GM18511 (cell line): ENCODE measurements at regions not wholly inside any gene's neighbourhood (a gene's known extent, or its start where the extent isn't known, plus 50 kb on each side); places are given as distances from the start of the nearest gene placed in this dataset.
"Not testable (repeated sequence)": the region's sequence is repeated elsewhere in the genome, so short reads cannot be mapped to it uniquely, and the experiment has no call there.

Experiments
- ATAC-seq: cut with Tn5 transposase; IDR thresholded peaks from one replicate; pipeline ENCODE4 v1.9.1; 2021; ENCODE audit warnings: mild to moderate bottlenecking, moderate library complexity; ENCODE audit not compliant: unreplicated experiment

DNA sequence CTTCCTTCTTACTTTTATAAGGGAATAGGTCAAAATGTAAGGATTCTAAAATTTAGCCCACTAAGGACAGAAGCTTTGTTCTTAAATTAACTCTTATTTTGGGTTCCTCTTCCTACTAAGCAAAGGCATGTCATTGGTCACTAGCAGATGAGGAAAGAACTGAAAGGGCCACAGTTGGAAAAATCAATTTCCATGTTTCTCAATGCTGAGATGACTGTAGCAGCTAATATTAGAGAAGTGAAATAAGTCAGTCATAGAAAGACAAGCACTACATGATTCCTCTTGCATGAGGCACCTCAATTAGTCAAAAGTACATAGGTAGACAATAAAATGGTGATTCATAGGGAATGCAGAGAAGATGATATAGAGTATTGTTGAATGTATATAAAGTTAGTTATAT, 353.7 kb downstream of the RSL24D1 start:
- ATAC-seq = no peak

DNA sequence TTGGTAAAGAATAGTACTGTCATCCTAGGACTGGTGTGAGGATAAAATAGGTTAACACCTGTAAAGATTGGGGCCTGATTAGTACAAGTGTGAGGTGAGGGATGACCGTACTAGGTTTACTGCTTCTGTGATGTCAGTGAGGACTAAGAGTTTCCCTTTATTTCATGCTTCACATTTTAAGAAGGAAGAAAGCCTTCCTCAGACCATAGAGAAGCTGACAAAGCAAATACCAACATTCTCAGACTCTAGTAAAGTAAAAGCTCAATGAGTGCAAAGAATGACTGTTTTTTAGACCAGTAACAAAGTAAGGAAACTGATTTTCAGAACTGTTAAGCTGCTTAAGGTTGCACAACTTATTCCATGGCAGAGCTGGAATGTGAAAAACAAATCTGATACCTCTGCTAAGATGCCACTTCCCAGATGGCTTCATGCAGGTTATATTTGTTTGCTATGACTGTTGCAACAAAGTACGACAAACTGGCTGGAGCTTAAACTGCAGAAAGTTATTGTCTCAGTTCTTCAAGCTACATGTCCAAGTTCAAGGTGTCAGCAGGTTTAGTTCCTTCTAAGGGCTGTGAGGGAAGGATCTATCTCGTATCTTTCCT, 354.9 kb downstream of the RSL24D1 start:
- no peak for ATAC-seq

DNA sequence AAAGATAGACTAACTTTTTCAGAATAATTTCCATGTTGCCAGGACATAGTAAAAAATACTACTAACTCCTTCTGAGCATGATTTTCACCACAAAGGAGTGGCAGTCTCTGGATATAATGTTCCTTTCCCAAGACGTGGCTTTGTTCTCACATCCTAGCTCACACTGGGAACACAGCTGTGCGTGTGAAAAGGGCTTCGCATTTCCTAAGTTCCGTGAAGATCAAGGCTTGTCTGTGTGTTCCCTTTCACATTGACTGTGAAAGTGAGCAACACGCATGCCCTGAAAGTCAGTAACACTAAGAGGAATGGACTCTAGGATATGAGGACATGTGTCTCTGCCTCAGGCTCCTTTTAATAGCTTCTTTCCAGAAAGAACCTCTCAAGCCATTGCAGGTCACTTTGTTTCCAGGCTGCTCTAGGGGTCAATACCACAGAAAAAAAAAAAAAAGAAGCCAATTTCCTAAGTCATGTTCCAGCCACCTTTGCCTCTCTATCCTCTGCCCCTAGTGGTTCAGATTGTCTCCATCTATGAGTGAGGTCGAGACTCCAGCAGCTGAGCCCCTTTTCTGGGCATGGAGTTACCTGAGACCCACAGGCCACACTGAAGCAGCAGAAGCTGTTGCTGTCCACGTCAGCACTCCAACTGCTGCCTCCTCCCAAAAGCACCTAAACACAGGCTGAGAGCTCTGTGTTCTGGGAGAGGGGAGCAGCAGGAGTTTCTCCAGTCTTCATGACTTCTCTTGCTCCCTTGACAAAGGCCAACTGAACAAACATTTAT, 355.9 kb downstream of the RSL24D1 start:
- no peak for ATAC-seq

DNA sequence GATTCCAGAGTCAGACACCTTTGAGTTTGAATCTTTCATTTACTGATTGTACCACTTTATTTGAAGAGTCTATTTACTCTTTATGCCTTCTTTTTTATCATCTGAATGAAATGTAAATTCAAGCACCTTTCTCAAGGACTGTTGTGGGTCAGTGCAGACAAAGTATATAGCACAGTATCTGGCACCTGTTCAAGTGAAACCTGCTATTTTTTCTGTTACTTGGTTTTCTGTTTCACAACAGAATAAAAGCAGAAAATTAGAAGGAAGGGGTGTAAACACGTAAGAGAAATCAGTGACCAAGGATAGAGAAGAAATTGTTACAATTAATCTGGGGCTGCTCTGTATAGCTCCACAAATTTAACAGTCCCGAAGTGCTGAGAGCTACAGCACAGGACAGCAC, 357.4 kb downstream of the RSL24D1 start:
- ATAC-seq = no peak

DNA sequence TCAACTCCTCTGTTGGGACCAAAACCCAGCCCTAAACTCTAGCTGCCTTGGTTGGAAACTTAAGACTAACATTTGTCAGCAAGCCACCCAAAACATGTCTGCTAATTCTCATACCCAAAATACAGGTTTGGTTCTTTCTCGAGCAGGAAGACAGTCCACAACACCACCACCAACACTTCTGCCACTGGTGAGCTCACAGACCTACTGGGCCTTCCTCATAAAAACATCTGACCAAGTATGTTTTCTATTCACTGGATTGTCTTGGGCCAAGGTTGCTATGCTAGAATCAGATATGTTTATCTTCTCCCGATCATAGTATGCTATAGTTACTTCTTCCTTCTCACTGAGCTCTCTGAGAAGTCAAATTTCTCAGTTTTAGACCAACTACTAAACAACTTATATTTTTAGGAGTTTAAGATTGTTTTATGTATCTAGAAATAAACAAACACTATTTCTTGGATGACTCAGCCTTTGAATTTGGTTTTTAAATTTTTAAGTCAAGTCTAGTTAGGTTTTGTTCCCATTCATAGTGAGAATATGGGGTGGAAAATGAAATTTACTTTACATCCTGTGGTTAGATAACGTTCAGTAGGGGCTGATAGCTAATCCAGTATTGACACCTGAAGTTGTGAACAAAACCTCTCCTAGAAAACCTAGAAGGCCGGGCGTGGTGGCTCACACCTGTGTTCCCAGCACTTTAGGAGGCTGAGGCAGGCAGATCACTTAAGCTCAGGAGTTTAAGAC, 360.5 kb downstream of the RSL24D1 start:
- ATAC-seq = no peak

DNA sequence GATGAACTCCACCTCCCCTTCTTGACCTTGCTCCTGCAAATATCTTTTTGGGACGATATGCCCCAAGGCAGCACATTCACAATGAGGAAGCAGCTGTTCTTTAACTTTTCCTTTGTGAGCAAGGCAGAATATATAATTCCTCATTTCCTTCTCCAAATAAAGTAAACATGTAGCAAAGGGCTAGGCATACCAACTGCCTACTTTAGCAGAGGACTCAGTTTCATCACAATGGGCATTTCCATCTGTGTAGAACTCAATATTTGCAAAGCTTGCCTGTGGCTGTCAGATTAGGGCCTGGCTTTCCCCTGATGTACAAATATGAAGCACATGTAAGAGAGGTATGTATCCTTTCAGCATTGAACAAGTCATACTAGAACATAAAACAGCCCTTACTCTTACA, 366.9 kb downstream of the RSL24D1 start:
- no peak for ATAC-seq

DNA sequence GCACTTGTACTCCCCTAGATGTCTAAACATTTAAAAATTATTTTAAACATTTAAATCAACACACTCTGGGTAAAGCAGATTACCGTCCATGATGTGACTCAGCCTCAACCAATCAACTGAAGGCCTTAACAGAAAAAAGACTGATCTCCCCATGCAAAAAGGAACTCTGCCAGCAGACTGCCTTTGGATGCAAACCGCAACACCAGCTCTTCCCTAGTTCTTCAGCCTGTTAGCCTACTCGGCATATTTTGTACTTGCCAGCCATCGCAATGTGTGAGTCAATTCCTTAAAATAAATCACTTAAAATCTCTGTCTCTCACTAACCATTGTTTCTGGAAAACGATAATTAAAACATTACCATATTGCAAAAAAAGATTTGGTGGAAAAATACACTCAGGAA, 375.9 kb downstream of the RSL24D1 start:
- ATAC-seq = no peak

DNA sequence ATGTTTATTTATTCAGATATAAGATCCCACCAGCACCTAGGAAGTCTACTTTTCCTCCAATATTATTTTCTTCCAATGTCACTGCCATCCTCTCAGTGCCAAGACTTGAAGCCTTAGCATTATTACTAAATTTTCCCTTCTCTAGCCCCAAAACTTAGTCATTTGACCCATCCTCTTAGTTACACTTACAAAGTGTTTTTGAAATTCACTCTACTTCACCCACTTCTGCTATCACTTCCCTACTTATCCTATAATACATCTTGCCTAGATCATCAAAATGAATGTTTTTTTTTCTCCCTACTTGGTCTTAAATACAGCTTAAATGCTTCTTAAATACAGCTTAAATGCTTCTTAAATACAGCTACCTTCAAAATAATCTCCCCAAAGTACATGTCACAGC, 376.6 kb downstream of the RSL24D1 start:
- no peak for ATAC-seq

DNA sequence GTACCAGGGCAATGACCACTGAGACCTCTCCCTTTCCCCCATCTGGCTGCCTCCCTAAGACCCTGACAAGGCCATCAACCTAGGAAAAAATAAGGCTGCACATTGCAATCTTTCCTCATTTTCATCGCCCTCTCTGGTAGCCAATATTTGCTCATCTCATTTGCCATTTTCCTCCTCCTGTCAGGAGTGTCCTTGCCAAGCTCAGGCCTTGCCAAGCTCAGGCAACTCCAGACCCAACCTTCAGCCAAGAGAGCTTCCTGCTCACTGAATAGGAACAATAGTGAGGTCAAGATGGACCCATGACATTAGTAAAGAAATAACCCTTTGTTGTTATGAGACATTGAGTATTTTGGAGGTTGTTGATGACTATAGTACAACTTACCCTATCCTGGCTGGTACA, 380.3 kb downstream of the RSL24D1 start:
- ATAC-seq = no peak

DNA sequence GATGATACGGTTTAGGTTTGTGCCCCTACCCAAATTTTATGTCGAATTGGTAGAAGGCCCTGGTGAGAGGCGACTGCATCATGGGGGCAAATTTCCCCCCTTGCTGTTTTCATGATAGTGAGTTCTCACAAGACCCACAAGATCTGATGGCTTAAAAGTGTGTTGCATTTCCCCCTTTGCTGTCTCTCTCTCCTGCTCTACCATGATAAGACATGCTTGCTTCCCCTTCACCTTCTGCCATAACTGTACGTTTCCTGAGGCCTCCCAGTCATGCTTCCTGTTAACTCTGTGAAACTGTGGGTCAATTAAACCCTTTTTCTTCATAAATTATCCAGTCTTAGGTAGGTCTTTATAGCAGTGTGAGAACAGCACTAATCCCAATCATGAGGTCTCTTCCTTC, 381.2 kb downstream of the RSL24D1 start:
- no peak for ATAC-seq

DNA sequence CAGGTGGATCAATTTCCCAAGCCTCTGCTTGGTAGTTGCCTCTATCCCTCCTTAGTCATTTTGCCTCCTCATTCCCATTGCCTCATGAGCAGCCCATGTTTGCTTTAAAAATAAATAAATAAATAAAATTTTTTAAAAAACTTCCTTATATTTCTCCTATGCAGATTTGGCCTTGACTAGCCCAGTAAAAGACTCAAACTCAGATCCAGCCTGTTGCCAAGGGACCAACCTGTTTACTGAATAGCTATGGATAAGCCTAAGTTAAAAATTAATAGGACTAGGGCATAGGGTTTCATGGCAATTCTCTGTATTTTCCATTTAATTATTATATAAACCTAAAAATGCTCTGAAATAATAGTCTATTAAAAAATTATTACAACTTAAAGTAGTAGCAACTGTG, 384.4 kb downstream of the RSL24D1 start:
- no peak for ATAC-seq

DNA sequence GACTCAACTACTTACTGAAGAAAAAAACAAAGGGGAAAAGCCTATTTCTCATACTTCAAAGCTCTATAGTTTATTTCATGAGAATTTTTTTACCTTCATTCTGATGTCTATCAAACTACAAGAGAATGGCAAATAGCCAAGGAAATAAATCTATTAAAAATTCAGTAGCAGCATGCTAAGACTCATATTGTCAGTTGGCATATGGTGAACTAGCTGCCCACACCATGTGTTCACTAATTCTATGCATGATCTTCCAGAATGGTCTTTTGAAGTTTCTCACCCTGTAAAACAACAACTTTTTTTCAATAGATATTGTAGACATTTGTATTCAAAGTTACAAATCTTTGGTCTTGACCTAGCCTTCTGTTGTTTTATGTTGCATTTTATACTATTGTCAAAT, 386.2 kb downstream of the RSL24D1 start:
- ATAC-seq = no peak

DNA sequence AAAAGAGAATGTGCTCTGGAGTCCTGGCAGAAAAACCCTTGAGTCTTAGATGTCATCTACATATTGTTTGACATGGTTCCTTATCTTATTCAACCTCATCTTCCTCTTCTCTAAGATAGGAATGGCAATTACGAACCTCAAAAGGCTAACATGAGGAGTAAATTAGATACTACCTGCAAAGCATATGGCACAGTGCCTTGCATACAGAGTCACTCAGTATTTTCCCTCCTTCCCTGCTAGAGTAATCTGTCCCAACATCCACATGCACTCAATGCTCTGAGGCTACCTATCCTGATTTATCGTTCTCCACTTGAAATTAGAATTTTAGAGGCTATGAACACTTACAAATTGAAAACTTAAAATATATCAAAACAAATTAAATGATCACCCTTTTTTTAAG, 386.7 kb downstream of the RSL24D1 start:
- no peak for ATAC-seq

DNA sequence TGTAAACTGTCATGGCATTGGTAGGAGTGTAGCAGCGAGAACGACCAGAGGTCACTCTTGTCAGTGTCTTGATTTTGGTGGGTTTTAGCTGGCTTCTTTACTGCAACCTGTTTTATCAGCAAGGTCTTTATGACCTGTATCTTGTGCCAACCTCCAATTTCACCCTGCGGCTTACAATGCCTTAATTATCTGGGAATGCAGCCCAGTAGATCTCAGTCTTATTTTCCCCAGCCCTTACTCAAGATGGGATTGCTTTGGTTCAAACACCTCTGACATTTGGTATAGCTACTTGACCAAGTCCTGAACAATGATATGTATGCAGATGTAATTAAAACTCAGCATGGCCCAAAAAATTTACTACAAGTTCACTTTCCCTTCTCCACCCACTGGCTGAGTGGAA, 388.4 kb downstream of the RSL24D1 start:
- no peak for ATAC-seq

DNA sequence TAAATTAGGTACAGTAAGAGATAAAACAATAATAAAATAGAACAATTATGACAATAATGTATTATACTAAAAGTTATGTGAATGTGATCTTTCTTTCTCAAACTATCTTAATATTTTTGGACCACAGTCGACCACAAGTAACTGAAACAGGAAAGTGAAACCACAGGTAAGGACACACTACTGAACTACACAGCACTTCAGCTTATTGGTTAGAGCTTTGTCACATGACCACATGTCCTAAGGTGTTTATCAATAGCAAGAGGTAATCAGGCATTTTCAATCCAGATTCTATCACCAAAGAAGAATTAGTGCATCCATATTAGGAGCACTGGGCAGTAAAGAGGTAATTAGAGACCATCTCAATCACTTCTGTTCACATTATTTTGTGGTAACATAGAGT, 392.8 kb downstream of the RSL24D1 start:
- no peak for ATAC-seq

DNA sequence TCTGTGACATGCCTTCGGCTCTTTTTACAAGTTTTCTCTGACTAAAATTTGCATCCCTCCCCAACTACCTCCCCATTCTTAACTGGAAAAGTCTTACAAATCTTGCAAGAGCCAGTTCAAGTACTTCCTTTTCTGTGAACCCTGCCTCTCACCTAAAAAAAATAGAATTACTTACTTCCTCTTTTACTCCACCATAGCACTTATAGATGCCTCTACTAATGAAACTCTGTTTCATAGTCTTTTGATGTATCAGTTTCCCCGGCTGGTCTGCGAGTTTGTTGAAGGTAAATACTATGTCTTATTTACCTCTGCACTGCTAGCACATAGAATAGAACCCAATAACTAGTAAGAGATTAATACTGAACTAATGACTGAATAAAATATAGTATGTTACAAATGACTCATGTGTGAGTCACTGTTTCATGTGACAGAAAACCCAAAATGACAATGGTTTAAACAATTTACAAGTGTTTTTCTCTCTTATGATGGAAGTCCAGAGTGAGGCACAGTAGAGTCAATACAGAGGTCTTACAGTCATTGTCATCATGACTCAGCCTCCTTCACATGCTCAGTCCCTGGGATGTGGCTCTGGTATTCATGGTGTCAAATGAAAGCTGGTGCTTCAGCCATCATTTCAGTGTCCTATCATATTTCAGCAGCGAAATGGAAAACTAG, 393.5 kb downstream of the RSL24D1 start:
- ATAC-seq = peak; percentile 63

DNA sequence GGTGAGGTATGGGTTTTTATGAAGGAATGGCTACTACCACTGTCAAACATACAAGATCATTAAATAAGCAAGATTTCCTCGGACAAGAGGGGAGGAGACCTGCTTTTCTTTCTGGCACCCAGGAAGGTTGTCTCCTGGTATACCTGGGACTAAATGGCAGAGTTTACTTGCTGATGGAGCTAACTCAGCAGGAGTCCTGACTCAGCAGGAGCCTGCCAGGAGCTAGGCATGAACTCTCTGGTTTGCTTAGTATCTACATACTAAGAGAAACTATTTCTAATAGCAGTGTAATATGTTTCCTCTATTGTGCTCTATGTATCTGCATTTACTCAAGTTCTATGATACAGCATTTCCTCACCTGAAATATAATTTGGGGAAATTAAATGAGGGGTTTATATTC, 404.2 kb downstream of the RSL24D1 start:
- no peak for ATAC-seq

DNA sequence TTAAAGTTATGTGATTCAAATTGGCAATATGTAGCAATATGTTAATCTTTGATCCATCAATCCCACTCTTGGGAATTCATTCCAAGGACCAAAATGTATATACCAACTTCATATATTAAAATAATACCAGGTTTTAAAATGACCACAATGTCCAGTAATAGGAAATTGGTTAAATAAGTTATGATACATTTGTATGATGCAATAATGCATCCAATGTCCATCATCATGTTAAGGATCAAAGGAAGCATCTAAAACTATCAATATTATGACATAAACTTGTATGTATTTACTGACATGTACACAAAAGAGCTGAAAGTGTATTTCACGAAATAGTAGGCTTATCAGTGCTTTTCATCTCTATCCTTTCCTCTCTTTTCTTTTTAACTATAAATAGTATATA, 406.0 kb downstream of the RSL24D1 start:
- ATAC-seq = no peak

DNA sequence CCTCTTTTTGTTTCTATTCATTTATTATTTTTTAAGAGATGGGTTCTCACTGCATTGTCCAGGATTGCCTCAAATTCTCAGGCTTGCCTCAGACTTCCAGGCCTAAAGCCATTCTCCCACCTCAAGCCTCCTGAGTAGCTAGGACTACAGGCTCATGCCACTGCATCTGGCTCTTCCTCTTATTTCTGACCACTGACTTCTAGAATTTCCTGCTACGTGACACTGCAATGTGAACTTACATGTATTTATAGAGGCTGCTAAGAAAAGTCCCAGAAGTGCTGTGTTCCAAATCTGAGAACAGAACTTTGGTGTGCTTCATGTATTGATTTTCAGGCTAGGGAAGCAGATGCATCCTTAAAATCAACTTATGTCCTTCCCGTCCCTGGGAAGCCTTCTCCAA, 407.4 kb downstream of the RSL24D1 start:
- ATAC-seq = no peak

DNA sequence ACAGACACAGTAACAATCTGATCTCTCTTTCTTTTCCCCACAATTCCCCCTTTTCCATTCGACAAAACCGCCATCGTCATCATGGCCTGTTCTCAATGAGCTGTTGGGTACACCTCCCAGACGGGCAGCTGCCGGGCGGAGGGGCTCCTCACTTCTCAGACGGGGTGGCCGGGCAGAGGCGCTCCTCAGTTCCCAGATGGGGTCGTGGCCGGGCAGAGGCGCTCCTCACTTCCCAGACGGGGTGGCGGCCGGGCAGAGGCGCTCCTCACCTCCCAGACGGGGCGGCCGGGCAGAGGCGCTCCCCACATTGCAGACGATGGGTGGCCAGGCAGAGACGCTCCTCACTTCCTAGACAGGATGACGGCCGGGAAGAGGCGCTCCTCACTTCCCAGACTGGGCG, 415.5 kb downstream of the RSL24D1 start:
- ATAC-seq = not testable (repeated sequence)

DNA sequence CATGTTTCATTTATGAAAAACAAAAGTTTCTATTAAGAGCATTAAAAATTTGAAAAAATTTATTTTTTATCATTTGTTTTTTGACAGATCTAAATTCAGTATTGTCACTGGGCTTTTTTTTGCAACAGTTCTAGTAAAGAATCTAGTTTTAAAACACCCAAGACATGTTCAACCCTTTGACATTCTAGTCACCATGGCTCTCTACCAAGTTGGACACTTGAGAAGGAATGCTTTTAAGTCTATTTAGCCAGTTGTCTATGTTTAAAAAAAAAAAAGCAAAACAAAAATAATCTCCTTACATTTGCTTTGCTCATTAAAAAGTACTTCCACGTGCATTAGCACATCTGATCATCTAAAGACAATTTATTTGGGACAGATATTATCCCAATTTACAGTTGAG, 417.5 kb downstream of the RSL24D1 start:
- no peak for ATAC-seq

DNA sequence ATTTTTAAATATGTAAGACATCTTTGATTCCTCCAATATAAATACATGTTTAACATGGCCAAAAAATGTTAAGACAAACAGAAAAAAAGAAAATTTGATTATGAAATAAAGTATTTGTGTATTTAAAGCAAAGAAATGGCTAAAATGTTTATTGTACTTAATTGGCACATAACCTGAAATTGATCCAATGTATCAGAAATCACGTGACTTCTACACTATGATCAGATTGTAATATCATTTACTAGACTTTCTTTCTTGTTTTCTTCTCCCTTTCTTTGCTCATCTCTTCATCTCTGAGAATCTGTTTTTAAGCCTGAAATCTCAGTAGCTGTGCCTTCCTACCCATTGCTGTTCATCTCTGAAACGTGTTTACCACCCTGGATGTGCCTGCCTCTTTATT, 420.3 kb downstream of the RSL24D1 start:
- no peak for ATAC-seq
